K562 (cell line): ENCODE measurements at regions not wholly inside any gene's neighbourhood (a gene's known extent, or its start where the extent isn't known, plus 50 kb on each side); places are given as distances from the start of the nearest gene placed in this dataset.

ENCODE experiments used
- TF ChIP-seq, protein P1 (sequence below), 2 experiments: fragments of 450-650 bp; conservative IDR thresholded peaks; 2 replicates each; pipeline ENCODE4 v1.6.1; 2017; ENCODE audit warnings: mild to moderate bottlenecking in 2 of 2, moderate library complexity in 2 of 2
- TF ChIP-seq, protein P2 (sequence below), 3 experiments: IDR thresholded peaks in 2 of 3; conservative IDR thresholded peaks in 1 of 3; 2 replicates each; pipeline ENCODE4 v1.5.1; 2011 to 2012; ENCODE audit warnings: low read length in 3 of 3, mild to moderate bottlenecking in 3 of 3, control low read depth in 2 of 3, improper control_type of control experiment in 1 of 3, inconsistent platforms in 1 of 3, low read depth in 1 of 3, mixed read lengths in 1 of 3, moderate library complexity in 1 of 3; ENCODE audit not compliant: insufficient read depth in 2 of 3

DNA sequence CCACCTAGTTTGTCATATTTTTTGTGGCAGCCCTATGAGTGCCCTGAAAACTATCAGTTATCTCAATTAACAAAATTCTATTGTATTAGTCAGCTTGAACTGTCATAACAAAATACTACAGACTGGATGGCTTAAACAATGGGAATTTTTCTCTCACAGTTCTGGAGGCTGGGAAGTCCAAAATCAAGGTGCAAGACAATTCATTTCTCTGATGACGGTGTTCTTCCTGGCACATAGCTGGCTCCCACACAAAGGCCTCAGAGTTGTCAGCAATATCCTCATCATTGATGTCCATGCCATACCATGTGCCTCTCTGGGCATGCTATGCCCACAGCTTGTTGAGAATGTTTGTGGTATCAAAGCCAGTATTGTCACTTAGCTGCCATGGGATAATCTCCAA lies 691.9 kb downstream of the NR2F1-AS1 start:
- TF ChIP-seq, protein P1, sequence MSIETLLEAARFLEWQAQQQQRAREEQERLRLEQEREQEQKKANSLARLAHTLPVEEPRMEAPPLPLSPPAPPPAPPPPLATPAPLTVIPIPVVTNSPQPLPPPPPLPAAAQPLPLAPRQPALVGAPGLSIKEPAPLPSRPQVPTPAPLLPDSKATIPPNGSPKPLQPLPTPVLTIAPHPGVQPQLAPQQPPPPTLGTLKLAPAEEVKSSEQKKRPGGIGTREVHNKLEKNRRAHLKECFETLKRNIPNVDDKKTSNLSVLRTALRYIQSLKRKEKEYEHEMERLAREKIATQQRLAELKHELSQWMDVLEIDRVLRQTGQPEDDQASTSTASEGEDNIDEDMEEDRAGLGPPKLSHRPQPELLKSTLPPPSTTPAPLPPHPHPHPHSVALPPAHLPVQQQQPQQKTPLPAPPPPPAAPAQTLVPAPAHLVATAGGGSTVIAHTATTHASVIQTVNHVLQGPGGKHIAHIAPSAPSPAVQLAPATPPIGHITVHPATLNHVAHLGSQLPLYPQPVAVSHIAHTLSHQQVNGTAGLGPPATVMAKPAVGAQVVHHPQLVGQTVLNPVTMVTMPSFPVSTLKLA (conservative IDR thresholded peaks at IDR 0.05) = no peak
- TF ChIP-seq, protein P2, sequence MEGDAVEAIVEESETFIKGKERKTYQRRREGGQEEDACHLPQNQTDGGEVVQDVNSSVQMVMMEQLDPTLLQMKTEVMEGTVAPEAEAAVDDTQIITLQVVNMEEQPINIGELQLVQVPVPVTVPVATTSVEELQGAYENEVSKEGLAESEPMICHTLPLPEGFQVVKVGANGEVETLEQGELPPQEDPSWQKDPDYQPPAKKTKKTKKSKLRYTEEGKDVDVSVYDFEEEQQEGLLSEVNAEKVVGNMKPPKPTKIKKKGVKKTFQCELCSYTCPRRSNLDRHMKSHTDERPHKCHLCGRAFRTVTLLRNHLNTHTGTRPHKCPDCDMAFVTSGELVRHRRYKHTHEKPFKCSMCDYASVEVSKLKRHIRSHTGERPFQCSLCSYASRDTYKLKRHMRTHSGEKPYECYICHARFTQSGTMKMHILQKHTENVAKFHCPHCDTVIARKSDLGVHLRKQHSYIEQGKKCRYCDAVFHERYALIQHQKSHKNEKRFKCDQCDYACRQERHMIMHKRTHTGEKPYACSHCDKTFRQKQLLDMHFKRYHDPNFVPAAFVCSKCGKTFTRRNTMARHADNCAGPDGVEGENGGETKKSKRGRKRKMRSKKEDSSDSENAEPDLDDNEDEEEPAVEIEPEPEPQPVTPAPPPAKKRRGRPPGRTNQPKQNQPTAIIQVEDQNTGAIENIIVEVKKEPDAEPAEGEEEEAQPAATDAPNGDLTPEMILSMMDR (IDR thresholded peaks at IDR 0.05 in 2 of 3, conservative IDR thresholded peaks at IDR 0.05 in 1 of 3; ENCODE audit: insufficient read depth in 2 of 3, low read depth in 1 of 3, low read length in 3 of 3) = no peak
